ENCODE measurements at regions not wholly inside any gene's neighbourhood (a gene's known extent, or its start where the extent isn't known, plus 50 kb on each side); places are given as distances from the start of the nearest gene placed in this dataset.

DNA sequence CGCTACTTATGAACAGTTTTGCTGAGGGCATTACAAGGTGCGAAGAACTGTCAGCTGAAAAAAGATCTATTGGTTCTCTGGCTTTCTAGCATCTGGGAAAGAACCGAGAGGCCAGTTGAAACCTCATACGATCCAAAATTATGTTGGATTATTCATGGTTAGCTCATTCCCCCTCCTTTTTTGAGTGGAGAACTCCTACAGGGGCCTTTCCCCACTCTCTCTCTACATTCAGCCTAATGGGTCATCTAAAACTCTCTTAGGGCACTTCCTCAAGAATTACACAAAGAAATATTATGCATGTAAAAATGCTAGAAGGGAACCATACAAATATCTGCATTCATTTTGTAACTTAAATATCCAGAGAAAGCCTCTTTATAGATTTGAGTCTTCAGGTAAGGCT lies 358.2 kb downstream of the ADGRL2 start:
- CTCF ChIA-PET = no interaction called here
- Mint-ChIP-seq H3K9me3 (peaks cover 0 to 9% (median 6%) of the 10 kb centered on the region in 3 donors), H3K27ac (no peak overlapping the region), H3K4me3 (no peak overlapping the region), H3K27me3 (no peaks in the 10 kb centered on the region), H3K36me3 (no peaks in the 10 kb centered on the region), H3K4me1 (peaks cover 11 to 24% (median 12%) of the 10 kb centered on the region in 3 donors)
- Histone ChIP-seq H3K27me3 (replicated peaks in 1 of 2; ENCODE audit: control insufficient read depth in 2 of 2, extremely low read depth in 1 of 2, insufficient read depth in 2 of 2, low read length in 1 of 2) (no peaks in the 10 kb centered on the region), H3K4me3 (ENCODE audit: control insufficient read depth in 1 of 2, extremely low read depth in 1 of 2, low read length in 1 of 2) (no peak overlapping the region), H3K4me1 (ENCODE audit: control insufficient read depth in 1 of 2, extremely low read depth in 1 of 2, insufficient read depth in 2 of 2, low read length in 2 of 2) (peaks cover 0 to 16% of the 10 kb centered on the region in 2 experiments), H3K36me3 (ENCODE audit: control insufficient read depth in 2 of 2, extremely low read depth in 1 of 2, insufficient read depth in 1 of 2, low read length in 1 of 2) (no peaks in the 10 kb centered on the region), H3K9me3 (no peaks in the 10 kb centered on the region), H3K27ac (ENCODE audit: low read length) (no peak overlapping the region)
- POLR2A ChIA-PET = no interaction called here
- 94% methylated on average over 3 of the region's 4 CpGs for WGBS (ENCODE audit: insufficient coverage)
- ATAC-seq (replicated peaks in 1 of 4) (no peak), DNase-seq (no peak)

DNA sequence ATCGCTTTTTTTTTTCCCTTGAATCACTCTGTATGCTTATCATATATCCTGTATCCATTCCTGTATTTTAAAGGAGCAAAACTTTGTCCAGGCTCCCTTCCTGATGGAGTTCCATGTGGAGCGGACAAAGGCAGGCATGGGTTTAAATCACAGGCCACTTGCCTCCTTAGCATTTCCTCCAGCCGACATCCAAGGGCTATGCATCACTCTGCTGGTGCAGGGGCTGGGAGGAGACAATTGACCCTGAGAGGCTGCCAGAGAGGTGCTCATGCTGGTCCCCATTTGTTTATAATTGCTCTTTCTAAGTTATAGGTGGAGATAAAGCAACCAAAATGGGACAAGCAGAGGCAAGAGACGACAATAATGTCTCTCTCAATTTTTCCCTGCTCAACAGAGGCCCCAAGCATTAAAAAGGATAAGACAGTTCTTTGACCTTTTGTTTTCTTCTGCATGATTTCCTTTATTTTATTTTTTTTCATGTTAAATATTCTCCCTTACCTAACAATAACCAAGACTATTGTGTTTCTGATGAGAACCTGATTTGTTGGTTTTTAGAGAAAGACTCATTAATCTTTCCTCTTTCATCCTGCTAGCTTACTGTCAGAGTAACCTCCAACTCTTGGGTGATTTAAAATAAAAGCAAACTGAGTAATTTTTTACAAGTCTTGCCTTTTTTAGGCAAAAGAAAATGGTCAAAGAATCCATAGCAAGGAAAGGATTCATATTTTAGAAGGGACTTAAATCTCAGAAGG lies 353.7 kb downstream of the ADGRL2 start:
- CTCF ChIA-PET = no interaction called here
- Histone ChIP-seq H3K27me3 (replicated peaks in 1 of 2; ENCODE audit: control insufficient read depth in 2 of 2, extremely low read depth in 1 of 2, insufficient read depth in 2 of 2, low read length in 1 of 2) (no peaks in the 10 kb centered on the region), H3K36me3 (ENCODE audit: control insufficient read depth in 2 of 2, extremely low read depth in 1 of 2, insufficient read depth in 1 of 2, low read length in 1 of 2) (no peaks in the 10 kb centered on the region), H3K9me3 (no peaks in the 10 kb centered on the region), H3K4me3 (ENCODE audit: control insufficient read depth in 1 of 2, extremely low read depth in 1 of 2, low read length in 1 of 2) (no peak overlapping the region), H3K4me1 (ENCODE audit: control insufficient read depth in 1 of 2, extremely low read depth in 1 of 2, insufficient read depth in 2 of 2, low read length in 2 of 2) (peaks cover 0 to 10% of the 10 kb centered on the region in 2 experiments), H3K27ac (ENCODE audit: low read length) (no peak overlapping the region)
- Mint-ChIP-seq H3K4me3 (no peak overlapping the region), H3K4me1 (peaks cover 0 to 17% (median 0%) of the 10 kb centered on the region in 3 donors), H3K27me3 (no peaks in the 10 kb centered on the region), H3K9me3 (peaks cover 0 to 9% (median 6%) of the 10 kb centered on the region in 3 donors), H3K27ac (no peak overlapping the region), H3K36me3 (no peaks in the 10 kb centered on the region)
- POLR2A ChIA-PET = no interaction called here
- DNase-seq (no peak), ATAC-seq (replicated peaks in 1 of 4) (no peak)
- 100% methylated on average over 1 of the region's 4 CpGs for WGBS (ENCODE audit: insufficient coverage)

DNA sequence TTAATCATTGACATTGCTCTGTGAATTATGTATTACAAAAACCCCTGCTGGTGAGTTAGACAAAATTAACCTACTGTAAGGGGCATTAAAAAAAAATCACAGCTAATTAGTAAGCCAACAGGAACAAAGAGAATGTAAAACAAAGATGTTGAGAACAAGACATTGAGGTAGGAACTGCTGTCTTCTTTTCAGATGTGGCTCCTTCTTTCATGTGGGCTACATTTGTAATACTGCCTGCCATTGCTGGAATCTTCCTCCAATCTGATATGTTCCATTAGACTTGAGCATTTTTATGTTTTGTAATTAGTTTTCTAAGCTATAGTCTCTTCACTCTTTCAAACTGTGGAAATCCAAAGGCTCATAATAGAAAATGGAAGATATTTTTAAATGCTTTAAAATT lies 353.0 kb downstream of the ADGRL2 start:
- Histone ChIP-seq H3K9me3 (no peaks in the 10 kb centered on the region), H3K4me3 (ENCODE audit: control insufficient read depth in 1 of 2, extremely low read depth in 1 of 2, low read length in 1 of 2) (no peak overlapping the region), H3K36me3 (ENCODE audit: control insufficient read depth in 2 of 2, extremely low read depth in 1 of 2, insufficient read depth in 1 of 2, low read length in 1 of 2) (no peaks in the 10 kb centered on the region), H3K4me1 (ENCODE audit: control insufficient read depth in 1 of 2, extremely low read depth in 1 of 2, insufficient read depth in 2 of 2, low read length in 2 of 2) (peaks cover 0 to 10% of the 10 kb centered on the region in 2 experiments), H3K27ac (ENCODE audit: low read length) (no peak overlapping the region), H3K27me3 (replicated peaks in 1 of 2; ENCODE audit: control insufficient read depth in 2 of 2, extremely low read depth in 1 of 2, insufficient read depth in 2 of 2, low read length in 1 of 2) (no peaks in the 10 kb centered on the region)
- ATAC-seq (replicated peaks in 1 of 4) = no peak
- Mint-ChIP-seq H3K9me3 (peaks cover 0 to 8% (median 6%) of the 10 kb centered on the region in 3 donors), H3K4me3 (no peak overlapping the region), H3K27ac (no peak overlapping the region), H3K27me3 (no peaks in the 10 kb centered on the region), H3K36me3 (no peaks in the 10 kb centered on the region), H3K4me1 (peaks cover 0 to 17% (median 0%) of the 10 kb centered on the region in 3 donors)
- POLR2A ChIA-PET = no interaction called here
- no peak for DNase-seq
- CTCF ChIA-PET = no interaction called here

DNA sequence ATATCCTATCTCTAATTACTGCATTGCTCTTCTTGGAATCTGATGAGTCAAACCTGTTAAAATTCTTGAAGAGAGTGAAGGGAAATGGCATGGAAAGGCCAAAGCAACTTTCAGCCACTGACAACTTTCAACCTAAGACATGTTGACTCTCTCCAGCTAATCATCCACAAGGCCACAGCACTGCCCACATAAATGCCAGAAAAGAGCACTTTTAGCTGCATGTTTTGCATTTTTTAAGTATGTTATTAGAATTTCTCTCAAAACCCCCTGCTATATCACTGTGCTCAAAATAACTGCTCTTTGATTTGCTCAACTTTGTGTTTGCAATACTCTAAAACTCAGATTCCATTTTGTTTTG lies 352.5 kb downstream of the ADGRL2 start:
- no peaks in the 10 kb centered on the region for H3K36me3 Mint-ChIP-seq
- no peak for DNase-seq
- CTCF ChIA-PET = no interaction called here
- H3K4me1 ChIP-seq (ENCODE audit: control insufficient read depth in 1 of 2, extremely low read depth in 1 of 2, insufficient read depth in 2 of 2, low read length in 2 of 2) = peaks cover 0 to 10% of the 10 kb centered on the region in 2 experiments
- POLR2A ChIA-PET = no interaction called here
- no peaks in the 10 kb centered on the region for H3K36me3 ChIP-seq (ENCODE audit: control insufficient read depth in 2 of 2, extremely low read depth in 1 of 2, insufficient read depth in 1 of 2, low read length in 1 of 2)
- no peaks in the 10 kb centered on the region for H3K27me3 ChIP-seq (replicated peaks in 1 of 2; ENCODE audit: control insufficient read depth in 2 of 2, extremely low read depth in 1 of 2, insufficient read depth in 2 of 2, low read length in 1 of 2)
- H3K4me1 Mint-ChIP-seq = peaks cover 0 to 17% (median 0%) of the 10 kb centered on the region in 3 donors
- no peak overlapping the region for H3K4me3 ChIP-seq (ENCODE audit: control insufficient read depth in 1 of 2, extremely low read depth in 1 of 2, low read length in 1 of 2)
- no peaks in the 10 kb centered on the region for H3K27me3 Mint-ChIP-seq
- H3K4me3 Mint-ChIP-seq = no peak overlapping the region
- no peak overlapping the region for H3K27ac Mint-ChIP-seq
- H3K9me3 ChIP-seq = no peaks in the 10 kb centered on the region
- H3K9me3 Mint-ChIP-seq = peaks cover 0 to 6% (median 4%) of the 10 kb centered on the region in 3 donors
- no peak for ATAC-seq (replicated peaks in 1 of 4)
- H3K27ac ChIP-seq (ENCODE audit: low read length) = no peak overlapping the region

DNA sequence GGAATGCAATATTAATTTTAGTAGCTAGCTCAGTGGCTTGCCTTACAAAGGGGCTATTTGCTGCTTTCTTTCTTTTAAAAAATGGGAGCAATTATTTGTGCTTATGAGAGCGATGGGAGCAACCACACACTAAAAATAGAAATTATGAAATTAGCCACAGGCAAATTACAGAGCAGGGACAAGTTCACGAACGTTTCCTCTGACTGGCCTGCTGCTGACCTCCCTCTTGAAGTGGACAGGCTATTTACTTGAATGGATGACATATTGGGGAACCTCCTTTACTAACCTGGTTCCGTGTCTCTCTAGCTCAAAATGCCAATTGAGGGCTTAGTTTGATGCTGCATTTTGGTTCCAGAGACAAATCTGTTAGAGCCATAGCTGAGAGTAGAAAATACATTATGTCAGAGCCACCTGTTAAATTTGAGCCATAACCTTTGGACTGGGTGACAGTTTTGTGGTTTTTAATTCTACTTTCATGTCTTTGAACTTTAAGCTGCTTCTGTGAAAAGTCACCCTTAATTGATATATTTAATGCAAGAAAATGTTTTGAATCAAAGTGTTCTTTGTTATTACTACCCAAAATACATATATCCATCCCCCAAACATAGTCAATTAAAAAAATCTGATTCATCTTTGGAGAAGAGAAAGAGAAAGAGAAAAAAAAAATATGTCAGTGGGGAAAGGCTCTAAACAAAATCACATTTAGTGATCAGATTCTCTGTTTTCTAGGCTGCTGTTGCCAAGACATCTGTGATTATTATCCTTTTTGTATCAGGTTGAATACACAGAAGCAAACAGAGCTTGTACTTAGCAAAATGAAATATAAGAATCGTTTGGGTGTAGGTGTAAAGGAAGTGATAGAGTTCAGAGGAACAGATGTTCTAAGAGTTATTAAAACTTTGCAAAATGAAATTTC lies 351.9 kb downstream of the ADGRL2 start:
- CTCF ChIA-PET = no interaction called here
- H3K27ac Mint-ChIP-seq = no peak overlapping the region
- H3K4me1 Mint-ChIP-seq = peaks cover 0 to 17% (median 0%) of the 10 kb centered on the region in 3 donors
- H3K4me3 Mint-ChIP-seq = no peak overlapping the region
- H3K27me3 ChIP-seq (replicated peaks in 1 of 2; ENCODE audit: control insufficient read depth in 2 of 2, extremely low read depth in 1 of 2, insufficient read depth in 2 of 2, low read length in 1 of 2) = no peaks in the 10 kb centered on the region
- POLR2A ChIA-PET = no interaction called here
- no CpG with 5 or more reads among the region's 5 CpGs for WGBS (ENCODE audit: insufficient coverage)
- H3K36me3 ChIP-seq (ENCODE audit: control insufficient read depth in 2 of 2, extremely low read depth in 1 of 2, insufficient read depth in 1 of 2, low read length in 1 of 2) = no peaks in the 10 kb centered on the region
- H3K4me3 ChIP-seq (ENCODE audit: control insufficient read depth in 1 of 2, extremely low read depth in 1 of 2, low read length in 1 of 2) = no peak overlapping the region
- H3K36me3 Mint-ChIP-seq = no peaks in the 10 kb centered on the region
- no peaks in the 10 kb centered on the region for H3K27me3 Mint-ChIP-seq
- peaks cover 0 to 6% (median 4%) of the 10 kb centered on the region in 3 donors for H3K9me3 Mint-ChIP-seq
- ATAC-seq (replicated peaks in 1 of 4) (no peak), DNase-seq (no peak)
- no peak overlapping the region for H3K27ac ChIP-seq (ENCODE audit: low read length)
- no peaks in the 10 kb centered on the region for H3K9me3 ChIP-seq
- peaks cover 0 to 10% of the 10 kb centered on the region in 2 experiments for H3K4me1 ChIP-seq (ENCODE audit: control insufficient read depth in 1 of 2, extremely low read depth in 1 of 2, insufficient read depth in 2 of 2, low read length in 2 of 2)

DNA sequence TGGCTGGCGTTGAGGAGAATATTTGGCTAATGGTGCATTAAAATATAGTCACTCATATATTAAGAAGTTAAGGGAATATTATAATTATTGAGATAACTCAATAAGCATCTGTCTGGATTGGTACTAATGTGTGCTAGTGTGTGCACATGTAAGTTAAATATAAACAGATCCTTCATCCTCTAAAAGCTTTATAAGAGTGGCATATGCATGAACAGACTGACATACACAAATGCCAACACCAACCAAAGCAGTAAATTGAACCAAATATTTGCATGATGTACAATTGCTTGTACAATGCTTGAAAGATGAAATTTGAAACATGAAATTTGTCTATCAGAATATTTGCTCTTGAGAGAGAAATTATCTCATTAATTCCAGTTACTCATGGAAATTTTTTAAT lies 344.9 kb downstream of the ADGRL2 start:
- H3K9me3 ChIP-seq = no peaks in the 10 kb centered on the region
- H3K27ac ChIP-seq (ENCODE audit: low read length) = no peak overlapping the region
- no peaks in the 10 kb centered on the region for H3K27me3 ChIP-seq (replicated peaks in 1 of 2; ENCODE audit: control insufficient read depth in 2 of 2, extremely low read depth in 1 of 2, insufficient read depth in 2 of 2, low read length in 1 of 2)
- no peak overlapping the region for H3K4me3 ChIP-seq (ENCODE audit: control insufficient read depth in 1 of 2, extremely low read depth in 1 of 2, low read length in 1 of 2)
- H3K4me1 ChIP-seq (ENCODE audit: control insufficient read depth in 1 of 2, extremely low read depth in 1 of 2, insufficient read depth in 2 of 2, low read length in 2 of 2) = no peaks in the 10 kb centered on the region
- H3K9me3 Mint-ChIP-seq = peaks cover 0 to 8% (median 1%) of the 10 kb centered on the region in 3 donors
- CTCF ChIA-PET = no interaction called here
- no peak overlapping the region for H3K4me3 Mint-ChIP-seq
- no peaks in the 10 kb centered on the region for H3K36me3 ChIP-seq (ENCODE audit: control insufficient read depth in 2 of 2, extremely low read depth in 1 of 2, insufficient read depth in 1 of 2, low read length in 1 of 2)
- no CpG with 5 or more reads among the region's 1 CpG for WGBS (ENCODE audit: insufficient coverage)
- no peak for ATAC-seq (replicated peaks in 1 of 4)
- H3K27ac Mint-ChIP-seq = no peak overlapping the region
- POLR2A ChIA-PET = no interaction called here
- no peaks in the 10 kb centered on the region for H3K4me1 Mint-ChIP-seq
- no peak for DNase-seq
- no peaks in the 10 kb centered on the region for H3K36me3 Mint-ChIP-seq
- no peaks in the 10 kb centered on the region for H3K27me3 Mint-ChIP-seq

Measured in T-cell (primary cell).